Activated gamma-delta T cell (primary cell): ENCODE measurements at regions not wholly inside any gene's neighbourhood (a gene's known extent, or its start where the extent isn't known, plus 50 kb on each side); places are given as distances from the start of the nearest gene placed in this dataset.
"Not testable (repeated sequence)": the region's sequence is repeated elsewhere in the genome, so short reads cannot be mapped to it uniquely, and the experiment has no call there.

Experiments
- DNase-seq: peaks from one replicate; lab custom pipeline; 2025; lab: John Stamatoyannopoulos, UW

DNA sequence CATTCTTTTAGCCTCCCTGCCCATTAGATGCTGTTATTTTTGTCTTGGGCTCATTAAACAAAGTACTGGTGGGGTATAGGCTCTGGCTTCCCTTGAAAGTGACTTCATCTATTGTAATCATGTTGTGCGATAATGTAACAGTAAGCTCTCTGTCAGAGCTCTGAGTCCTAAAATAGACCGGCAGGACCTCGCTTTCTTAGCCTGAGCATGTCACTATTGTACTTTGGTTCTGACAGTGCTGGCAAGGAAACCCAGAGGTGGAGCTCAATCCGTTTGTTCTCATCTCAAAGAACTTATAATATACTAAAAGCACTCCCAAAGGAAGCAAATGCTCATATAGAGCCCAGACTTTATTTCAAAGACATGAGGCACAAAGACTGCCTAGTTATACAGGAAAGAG lies 339.1 kb upstream of the CCNH start:
- no peak for DNase-seq

DNA sequence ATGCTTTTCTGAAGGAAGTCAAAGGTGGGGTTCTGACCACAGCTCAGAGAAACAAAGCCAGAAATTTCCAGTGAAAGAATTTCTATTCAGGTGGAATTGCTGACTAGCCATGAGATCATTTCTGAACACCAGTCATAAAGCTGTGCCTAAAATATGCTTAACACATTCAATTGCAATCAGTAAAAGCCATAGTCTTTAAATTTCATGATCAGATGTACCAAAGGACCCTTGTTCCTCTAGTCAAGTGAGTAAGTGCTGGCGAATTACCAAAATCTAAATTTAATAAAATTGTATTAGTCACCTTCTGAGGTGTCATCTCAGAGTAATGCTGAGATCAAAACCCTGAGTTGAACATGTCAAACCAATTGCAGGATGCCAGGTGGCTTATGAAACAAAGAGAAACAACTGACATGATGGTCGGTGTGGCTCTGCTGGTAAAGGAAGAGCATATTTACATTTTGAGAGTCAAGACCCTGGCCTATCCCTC lies 334.2 kb upstream of the CCNH start:
- DNase-seq: no peak

- no peak for DNase-seq
These were observed 333.6 kb upstream of the CCNH start for GRCh38 chr5:87746341-87746740.

DNA sequence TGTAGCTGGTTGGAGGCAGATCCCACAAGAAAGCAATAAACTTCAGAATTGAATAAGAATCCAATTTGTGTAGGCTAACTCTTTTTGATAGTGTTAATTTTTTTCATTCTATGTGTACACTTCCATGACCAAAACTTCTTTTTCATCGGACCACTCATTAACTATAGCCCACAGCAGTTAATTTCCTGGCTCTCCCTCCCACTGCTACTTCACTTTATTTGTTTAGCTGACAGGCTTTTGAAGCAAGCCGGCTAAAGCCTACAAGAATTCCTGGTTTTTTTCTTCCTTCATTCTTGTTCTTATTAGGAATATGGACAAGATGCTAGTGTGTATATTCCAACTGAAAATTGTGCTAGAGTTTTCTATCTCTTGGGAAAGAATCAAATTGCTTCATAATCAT lies 329.2 kb upstream of the CCNH start:
- no peak for DNase-seq

DNA sequence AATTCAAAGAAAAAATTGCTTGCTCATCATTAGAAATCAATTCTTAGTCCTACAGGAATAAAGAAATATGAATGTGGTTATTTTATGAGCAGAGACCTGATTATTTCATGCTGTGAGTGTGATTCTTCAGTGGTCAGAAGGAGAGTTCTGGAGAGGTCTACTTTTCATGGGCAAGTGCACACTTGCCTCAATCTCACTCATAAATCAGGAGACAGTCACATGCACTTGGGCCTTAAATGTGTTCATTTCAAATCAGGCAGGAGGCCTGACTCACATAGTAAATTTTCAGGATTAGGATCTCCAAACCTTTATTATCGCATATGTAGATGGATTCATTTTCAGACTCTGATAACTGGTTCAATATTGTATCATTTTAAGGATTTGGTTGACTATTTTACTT lies 323.2 kb upstream of the CCNH start:
- DNase-seq: no peak

DNA sequence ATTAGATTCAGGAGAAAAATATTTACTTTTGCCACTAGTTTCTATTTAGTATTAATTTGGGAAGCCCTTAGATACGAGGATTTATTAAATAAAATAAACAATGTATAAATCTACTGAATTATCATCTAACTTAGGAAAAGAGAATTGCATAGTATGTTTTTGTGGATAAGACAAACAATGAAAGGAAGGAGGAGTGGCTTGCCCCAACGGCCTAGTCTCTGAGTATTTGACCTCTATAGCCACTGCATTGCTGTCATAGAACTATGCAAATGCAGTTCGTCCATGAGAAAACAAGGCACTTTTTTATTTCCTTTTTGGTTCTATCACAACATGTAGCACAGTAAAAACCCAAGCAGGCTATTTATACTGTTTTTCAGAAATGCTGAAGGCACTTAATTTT lies 321.2 kb upstream of the CCNH start:
- DNase-seq: no peak

- DNase-seq: no peak
These were observed 320.4 kb upstream of the CCNH start for GRCh38 chr5:87732875-87733768.

DNA sequence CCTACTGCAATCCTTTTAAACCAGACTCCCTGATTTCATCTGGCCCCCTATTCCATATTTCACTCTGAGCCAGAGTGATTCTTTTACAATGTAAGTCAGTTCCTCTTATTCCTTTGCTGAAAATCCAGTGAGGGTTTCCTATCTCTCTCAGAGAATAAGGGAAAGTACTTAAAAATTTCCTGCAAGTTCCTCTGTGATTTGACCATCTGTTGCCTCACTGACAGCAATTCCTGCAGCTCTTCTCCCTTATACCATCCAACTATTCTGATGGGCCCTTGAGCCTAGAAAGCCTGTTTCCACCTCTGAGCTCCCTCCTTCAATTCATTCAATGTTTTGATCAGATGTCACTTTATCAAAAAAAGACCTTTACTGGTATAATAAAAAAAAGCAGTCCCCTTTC lies 317.1 kb upstream of the CCNH start:
- DNase-seq: no peak

GRCh38 chr5:87722286-87722685 lies 309.6 kb upstream of the CCNH start:
- DNase-seq: no peak

DNA sequence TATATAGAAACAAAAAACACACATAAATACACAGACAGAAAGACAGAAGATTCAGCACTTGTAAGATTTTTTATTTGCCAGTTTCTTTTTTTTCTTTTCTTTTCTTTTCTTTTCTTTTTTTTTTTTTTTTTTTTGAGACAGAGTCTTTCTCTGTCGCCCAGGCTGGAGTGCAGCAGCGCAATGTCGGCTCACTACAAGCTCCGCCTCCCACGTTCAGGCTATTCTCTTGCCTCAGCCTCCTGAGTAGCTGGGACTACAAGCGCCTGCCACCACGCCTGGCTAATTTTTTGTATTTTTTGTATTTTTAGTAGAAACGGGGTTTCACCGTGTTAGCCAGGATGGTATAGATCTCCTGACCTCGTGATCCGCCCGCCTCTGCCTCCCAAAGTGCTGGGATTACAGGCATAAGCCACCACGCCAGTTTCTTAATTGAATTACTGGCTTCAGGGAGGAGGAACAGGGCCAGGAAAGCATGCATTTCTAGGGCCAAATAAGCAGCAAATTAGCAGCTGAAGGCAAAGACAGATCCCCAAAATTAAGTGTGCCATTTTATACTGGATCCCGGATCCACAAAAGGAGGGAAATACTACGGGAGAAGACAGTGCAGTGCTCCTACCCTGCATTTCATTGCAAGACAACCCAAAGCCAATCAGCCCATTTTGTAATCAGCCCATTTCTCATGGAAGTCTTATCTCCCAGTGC lies 305.6 kb upstream of the CCNH start:
- not testable (repeated sequence) for DNase-seq

DNA sequence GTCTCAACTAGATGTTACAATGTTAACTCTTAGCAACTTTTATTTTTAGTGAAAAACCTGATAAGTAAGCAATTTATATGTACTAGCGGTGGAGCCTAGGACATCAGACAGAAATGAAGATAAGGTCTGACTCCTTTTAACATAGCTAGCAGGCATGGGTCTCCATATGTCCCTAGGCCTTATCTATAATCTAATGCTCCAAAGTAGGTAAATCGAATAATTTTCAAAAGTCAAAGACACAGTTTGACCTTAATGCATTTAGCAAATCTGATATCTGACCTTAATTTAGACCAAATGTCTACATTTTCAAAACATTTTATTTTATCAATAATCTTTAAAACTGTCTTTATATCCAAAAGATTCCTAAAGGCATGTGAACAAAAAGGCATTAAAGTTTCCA lies 305.0 kb upstream of the CCNH start:
- no peak for DNase-seq

DNA sequence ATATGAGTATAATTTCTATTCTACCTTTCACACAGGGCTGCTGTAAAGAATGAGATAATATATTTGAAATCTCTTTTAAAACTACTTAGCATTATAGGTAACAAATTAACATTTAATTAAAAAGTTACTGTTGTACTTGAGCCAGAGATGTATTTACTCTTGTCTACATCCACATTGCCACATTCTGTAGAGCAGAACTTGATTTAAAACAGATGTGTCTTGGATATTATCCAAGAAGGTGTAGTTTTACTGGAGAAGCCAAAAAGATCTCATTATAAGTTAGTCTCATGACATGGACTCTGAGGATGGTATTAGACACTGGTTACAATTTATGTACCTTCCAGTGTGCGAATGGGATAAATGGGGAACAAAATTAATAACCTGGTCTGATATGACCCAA lies 293.1 kb upstream of the CCNH start:
- DNase-seq: no peak

DNA sequence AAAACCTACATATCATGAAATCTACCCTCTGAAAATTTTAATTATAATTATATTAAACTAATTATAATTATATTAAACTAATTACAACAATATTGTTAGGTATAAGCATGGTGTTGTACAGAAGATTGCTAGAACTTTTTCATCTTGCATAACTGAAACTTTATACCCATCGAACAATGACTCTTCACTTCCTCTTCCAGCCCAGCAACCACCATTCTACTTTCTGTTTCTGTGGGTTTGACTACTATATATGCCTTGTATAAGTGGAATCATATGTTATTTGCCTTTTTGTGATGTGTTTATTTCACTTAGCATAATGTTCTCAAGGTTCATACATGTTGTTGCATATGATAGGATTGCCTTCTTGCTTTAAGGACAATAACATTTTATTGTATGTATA lies 274.2 kb upstream of the CCNH start:
- DNase-seq: no peak

DNA sequence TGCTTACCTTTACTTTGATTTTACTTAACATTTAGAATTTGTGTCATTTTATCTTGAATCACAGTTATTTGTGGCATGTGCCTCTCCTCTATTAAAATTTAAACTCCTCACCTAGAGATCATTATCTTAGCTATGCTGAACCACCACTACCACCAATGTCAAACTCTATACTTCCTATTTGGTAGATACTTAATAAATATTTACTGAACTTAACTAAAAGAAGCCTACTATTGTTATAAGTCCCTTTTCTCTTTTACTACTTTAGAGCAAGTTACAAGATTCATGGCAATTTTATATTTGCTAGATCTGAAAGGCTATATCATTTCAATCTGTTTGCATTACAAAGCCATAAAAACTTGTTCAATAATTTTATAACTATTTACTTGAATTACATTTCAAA lies 273.3 kb upstream of the CCNH start:
- DNase-seq: no peak

GRCh38 chr5:87674235-87674634 lies 261.5 kb upstream of the CCNH start:
- DNase-seq: no peak

DNA sequence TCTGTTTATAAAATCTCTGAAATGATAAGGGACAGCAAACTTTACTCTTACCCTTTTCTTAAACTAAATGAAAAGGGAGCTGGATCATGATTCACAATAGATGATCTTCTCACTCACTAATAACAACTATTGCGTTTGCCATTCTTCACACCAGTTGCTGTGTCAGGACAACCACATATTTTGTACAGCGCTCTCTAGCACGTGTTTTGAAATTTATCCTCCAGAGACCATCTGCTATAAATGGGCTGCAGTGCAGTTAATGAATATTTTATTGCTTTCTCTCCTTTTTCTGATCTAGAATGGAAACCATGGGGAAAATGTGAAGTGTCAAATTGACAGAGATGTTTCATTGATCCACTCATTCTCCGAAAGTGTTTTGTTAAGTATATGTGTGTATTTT lies 258.4 kb upstream of the CCNH start:
- DNase-seq: no peak

GRCh38 chr5:87665166-87665565 lies 252.4 kb upstream of the CCNH start:
- no peak for DNase-seq

- DNase-seq: no peak
These were observed 249.2 kb upstream of the CCNH start for GRCh38 chr5:87661784-87662566.

DNA sequence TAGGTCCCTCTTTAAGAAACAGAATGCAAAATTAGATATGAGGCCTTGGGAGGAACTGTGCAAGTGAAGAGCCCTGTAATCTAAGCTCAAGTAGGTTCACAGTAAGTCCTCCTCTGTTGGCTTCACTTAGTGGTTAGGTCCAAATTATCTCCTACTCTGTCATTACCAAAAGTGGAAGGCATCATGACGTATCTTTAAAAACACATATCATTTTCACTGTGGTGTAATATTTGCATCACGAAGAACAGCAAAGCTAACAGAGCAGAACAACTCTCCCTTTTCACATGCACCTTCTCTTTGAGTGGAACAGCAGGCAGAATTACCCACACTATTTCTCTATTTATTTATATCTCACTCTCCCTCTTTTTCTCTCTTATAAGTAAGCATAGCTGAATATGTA lies 240.5 kb upstream of the CCNH start:
- no peak for DNase-seq

DNA sequence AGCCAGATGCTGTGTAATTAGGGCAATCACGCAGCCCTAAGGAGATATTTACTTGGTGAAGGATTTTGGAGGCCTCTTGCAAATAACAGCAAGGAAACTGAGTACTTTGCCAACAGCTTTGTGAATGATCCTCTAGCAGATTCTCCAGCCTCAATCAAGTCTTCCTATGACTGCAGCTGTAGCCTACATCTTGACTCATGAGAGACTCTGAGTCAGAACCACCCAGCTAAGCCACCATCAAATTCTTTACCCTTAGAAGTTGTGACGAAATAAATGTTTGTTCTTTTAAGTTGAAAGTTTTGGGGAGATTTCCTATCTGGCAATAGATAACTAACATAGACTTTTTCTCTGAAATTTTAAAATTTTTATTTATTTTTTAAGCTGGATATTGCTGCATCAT lies 237.6 kb upstream of the CCNH start:
- DNase-seq: no peak

GRCh38 chr5:87649455-87649854 lies 236.7 kb upstream of the CCNH start:
- DNase-seq: no peak

- no peak for DNase-seq
These were observed 232.5 kb upstream of the CCNH start for GRCh38 chr5:87645224-87645623.

DNA sequence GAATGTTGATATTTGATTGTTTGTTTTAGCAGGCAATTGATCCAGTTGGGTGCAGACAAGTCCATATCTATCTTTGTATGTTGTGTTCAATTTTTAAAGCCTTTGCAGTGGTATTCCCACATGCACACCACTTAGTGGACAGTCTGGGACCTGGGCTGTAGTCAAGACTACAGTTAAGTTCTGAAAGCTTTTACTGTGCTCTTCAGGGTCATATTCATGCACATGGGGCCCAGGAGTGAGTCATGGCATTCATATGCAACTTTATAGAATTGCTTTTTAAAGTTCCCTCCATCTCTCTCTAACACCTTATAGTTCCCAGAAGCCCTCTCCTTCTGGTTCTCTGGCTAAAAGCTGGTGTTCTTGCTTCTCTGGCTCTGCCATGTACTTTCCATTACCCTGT lies 228.2 kb upstream of the CCNH start:
- no peak for DNase-seq
